HG03354 (cell line): ENCODE measurements at regions not wholly inside any gene's neighbourhood (a gene's known extent, or its start where the extent isn't known, plus 50 kb on each side); places are given as distances from the start of the nearest gene placed in this dataset.

Experiments
- ATAC-seq: cut with Tn5 transposase; IDR thresholded peaks from one replicate; pipeline ENCODE4 v1.9.1; 2021; ENCODE audit warnings: mild to moderate bottlenecking; ENCODE audit not compliant: unreplicated experiment, poor library complexity, severe bottlenecking

- ATAC-seq = no peak
Observed at GRCh38 chr16:51497541-51498211, 346.6 kb upstream of the SALL1 start.

DNA sequence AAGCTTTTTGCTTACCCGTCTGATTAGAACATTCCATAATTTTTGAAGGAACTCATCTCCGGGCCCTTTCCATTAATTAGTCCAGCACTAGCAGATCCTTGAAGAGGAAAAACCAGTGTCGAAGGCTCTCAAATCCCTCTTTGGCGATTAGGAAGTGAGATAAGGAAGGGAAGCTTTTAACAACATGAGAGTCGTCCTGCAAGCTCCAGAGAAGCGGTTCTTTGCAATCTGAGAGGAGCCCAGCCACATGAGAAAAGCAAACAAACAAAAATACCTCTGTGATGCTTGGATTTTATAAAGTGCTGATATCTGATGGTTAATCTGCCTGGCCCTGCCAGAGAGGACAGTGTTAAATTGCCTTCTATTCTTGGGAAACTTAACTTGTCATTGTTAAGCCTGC lies 339.8 kb upstream of the SALL1 start:
- ATAC-seq = no peak

GRCh38 chr16:51487880-51488279 lies 336.8 kb upstream of the SALL1 start:
- ATAC-seq = no peak

GRCh38 chr16:51474414-51475091 lies 323.5 kb upstream of the SALL1 start:
- ATAC-seq = no peak

GRCh38 chr16:51473091-51473490 lies 322.0 kb upstream of the SALL1 start:
- ATAC-seq = no peak

GRCh38 chr16:51470492-51470891 lies 319.4 kb upstream of the SALL1 start:
- ATAC-seq = no peak

GRCh38 chr16:51464996-51465395 lies 313.9 kb upstream of the SALL1 start:
- no peak for ATAC-seq

DNA sequence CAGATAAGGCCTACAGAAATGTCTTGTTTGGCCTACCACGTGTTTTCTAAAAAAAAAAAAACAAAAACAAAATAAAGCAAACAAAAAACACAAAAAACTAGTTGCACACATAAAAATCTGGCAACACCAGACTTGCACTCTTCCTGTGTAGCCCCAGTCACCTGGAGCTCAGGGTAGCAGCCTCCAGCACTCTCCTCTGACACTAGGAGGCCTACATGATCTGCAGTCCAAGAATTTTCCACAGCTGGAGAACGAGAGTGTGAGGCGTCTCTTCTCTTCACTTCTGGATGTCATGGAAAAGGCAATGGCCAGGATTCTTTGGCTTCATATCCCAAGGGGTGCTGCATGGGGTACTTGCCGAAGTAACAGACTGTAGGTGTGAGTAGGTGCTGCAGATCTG lies 310.2 kb upstream of the SALL1 start:
- no peak for ATAC-seq

GRCh38 chr16:51458356-51459140 lies 307.5 kb upstream of the SALL1 start:
- ATAC-seq = no peak

GRCh38 chr16:51457775-51458174 lies 306.7 kb upstream of the SALL1 start:
- ATAC-seq = no peak

DNA sequence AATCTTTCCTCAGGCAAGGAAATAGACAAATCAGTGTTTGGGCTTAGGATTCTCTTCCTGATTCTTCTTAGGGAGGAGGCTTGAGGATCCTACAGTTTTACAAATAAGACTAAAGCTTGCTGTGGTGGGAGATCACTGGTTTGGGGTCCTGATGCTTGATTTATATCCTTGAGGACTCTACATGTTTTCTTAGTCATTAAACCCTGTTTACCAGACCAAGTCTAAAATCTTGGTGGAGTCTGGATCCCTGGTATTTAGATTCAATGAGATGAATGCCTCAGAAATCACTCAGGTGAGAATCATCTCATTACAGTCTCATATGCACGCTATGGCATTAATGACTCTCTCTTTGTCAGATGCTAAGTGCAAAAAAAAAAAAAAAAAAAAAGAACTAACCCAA lies 304.3 kb upstream of the SALL1 start:
- no peak for ATAC-seq

- no peak for ATAC-seq
Observed at GRCh38 chr16:51453251-51453650, 302.2 kb upstream of the SALL1 start.

- no peak for ATAC-seq
Observed at GRCh38 chr16:51450909-51451308, 299.8 kb upstream of the SALL1 start.

DNA sequence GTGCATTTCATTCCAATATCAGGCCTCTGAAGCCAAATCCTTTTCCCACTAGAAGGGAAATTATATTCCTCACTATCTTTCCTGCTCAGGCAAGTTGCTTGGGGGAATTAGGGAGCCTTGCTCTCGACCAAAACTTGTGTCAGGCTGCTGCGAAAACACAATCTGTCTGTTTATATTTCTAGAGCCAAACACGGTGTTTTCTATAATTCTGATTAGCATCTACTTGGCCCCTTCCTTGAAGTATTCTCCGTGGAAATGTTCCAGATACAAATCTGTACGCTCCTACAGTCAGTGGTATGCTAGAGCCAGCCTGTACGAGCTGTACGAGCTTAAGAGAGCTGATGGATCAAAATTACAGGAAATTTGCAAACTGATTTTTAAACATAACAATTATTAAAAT lies 299.3 kb upstream of the SALL1 start:
- no peak for ATAC-seq

DNA sequence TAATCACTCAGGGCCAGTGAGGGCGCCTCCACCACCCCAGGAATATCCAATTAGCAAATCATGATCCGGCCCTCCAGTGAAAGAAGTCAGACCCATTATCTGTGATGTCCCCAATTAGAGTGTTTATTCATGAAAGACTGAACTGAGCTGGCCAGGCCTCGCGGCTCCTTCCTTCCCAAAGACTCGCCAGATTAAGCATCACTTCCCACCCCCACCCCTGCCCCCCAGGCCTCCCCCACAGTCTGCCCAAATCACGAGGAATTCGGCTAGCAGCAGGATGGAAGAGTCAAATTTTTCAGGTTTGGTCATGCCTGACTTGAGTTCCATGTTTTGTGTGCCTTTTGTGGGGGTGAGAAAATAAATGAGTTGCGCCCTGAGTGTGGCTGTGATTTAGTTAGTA lies 298.4 kb upstream of the SALL1 start:
- no peak for ATAC-seq

GRCh38 chr16:51445250-51445649 lies 294.2 kb upstream of the SALL1 start:
- no peak for ATAC-seq

DNA sequence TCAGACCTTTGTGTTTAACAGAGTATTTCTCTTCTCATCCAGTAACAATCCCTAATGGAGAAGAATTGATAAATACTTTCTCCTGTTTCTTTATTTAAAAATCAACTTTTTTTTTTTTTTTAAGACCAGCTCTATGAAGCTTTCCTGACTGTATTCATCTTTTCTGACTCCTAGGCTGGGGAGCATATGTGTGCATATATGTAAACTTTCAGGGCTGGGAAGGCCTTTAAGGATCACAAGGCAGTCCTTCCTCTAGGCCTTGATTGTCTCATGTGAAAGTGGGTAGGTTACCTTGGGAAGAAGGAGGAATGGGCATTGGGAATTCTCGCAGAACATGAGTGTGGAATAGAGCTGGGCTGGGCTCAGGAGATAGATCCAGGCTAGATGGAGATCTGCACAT lies 292.9 kb upstream of the SALL1 start:
- ATAC-seq = no peak

- ATAC-seq = no peak
Observed at GRCh38 chr16:51442141-51442870, 291.2 kb upstream of the SALL1 start.

- ATAC-seq = no peak
Observed at GRCh38 chr16:51440131-51440889, 289.2 kb upstream of the SALL1 start.

- no peak for ATAC-seq
Observed at GRCh38 chr16:51439271-51439670, 288.2 kb upstream of the SALL1 start.
